IMR-90 (cell line): ENCODE measurements at regions not wholly inside any gene's neighbourhood (a gene's known extent, or its start where the extent isn't known, plus 50 kb on each side); places are given as distances from the start of the nearest gene placed in this dataset.

Experiments
- ATAC-seq: fragments of 200-7000 bp; cut with Tn5 transposase; 2 replicates; pipeline ENCODE4 v1.9.1; 2020; ENCODE audit warnings: low read depth, mild to moderate bottlenecking, moderate library complexity
- BruUV-seq: library from RNA; stranded (reverse); fragments of 400-500 nt; replicated peaks from 2 replicates; lab custom pipeline; 2021; lab: Mats Ljungman, UMichigan
- CTCF ChIA-PET: fragments of 300-600 bp; formaldehyde crosslinking; extraction: SDS; loops from one replicate; lab custom pipeline; 2021; ENCODE audit warnings: antibody characterized with exemption; lab: Yijun Ruan, JAX
- POLR2A ChIA-PET: fragments of 300-600 bp; sonication (Branson Sonifier 250); formaldehyde crosslinking; loops from one replicate; lab custom pipeline; 2022; ENCODE audit warnings: antibody characterized with exemption; ENCODE audit not compliant: unreplicated experiment; lab: Charles Lee
- DNase-seq: peaks from one replicate; pipeline ENCODE4 v3.0.0; 2013
- H2AFZ ChIP-seq: replicated peaks from 2 replicates; pipeline ENCODE3; 2013; ENCODE audit warnings: low read length, mild to moderate bottlenecking; ENCODE audit not compliant: poor library complexity
- H2AK5ac ChIP-seq: 2 replicates; pipeline ENCODE4 v1.6.1; 2013; ENCODE audit warnings: low read depth, low read length, inconsistent platforms
- H2AK9ac ChIP-seq: replicated peaks from 2 replicates; pipeline ENCODE3; 2013; ENCODE audit warnings: mild to moderate bottlenecking, low read depth, low read length, moderate library complexity; ENCODE audit not compliant: poor library complexity
- H2BK120ac ChIP-seq: 2 replicates; pipeline ENCODE4 v1.6.1; 2013; ENCODE audit warnings: low read depth, low read length, inconsistent platforms
- H2BK15ac ChIP-seq: 3 replicates; pipeline ENCODE4 v1.6.1; 2013; ENCODE audit warnings: low read depth, low read length, inconsistent platforms
- H2BK20ac ChIP-seq: 2 replicates; pipeline ENCODE4 v1.6.1; 2013; ENCODE audit warnings: low read depth, mild to moderate bottlenecking, inconsistent platforms, low read length, moderate library complexity
- H2BK5ac ChIP-seq: 2 replicates; pipeline ENCODE4 v1.6.1; 2013; ENCODE audit warnings: mild to moderate bottlenecking, low read depth, low read length, inconsistent platforms; ENCODE audit not compliant: poor library complexity, severe bottlenecking
- H3K14ac ChIP-seq: replicated peaks from 2 replicates; pipeline ENCODE4 v1.6.1; 2013; ENCODE audit warnings: low read depth, low read length, inconsistent platforms
- H3K18ac ChIP-seq: 2 replicates; pipeline ENCODE4 v1.6.1; 2013; ENCODE audit warnings: low read depth, low read length, control low read depth
- H3K23ac ChIP-seq: 2 replicates; pipeline ENCODE4 v1.6.1; 2013; ENCODE audit warnings: low read depth, low read length, inconsistent platforms
- H3K27ac ChIP-seq: 2 replicates; pipeline ENCODE4 v1.5.1; 2013; ENCODE audit warnings: mild to moderate bottlenecking, control low read depth, low read length; ENCODE audit not compliant: insufficient read depth
- H3K27me3 ChIP-seq: 2 replicates; pipeline ENCODE4 v1.6.1; 2013; ENCODE audit warnings: low read length; ENCODE audit not compliant: control insufficient read depth, insufficient read depth
- H3K36me3 ChIP-seq: 2 replicates; pipeline ENCODE4 v1.6.1; 2013; ENCODE audit warnings: low read length, mixed read lengths; ENCODE audit not compliant: control insufficient read depth, insufficient read depth
- H3K4ac ChIP-seq: 2 replicates; pipeline ENCODE4 v1.6.1; 2013; ENCODE audit warnings: low read depth, low read length, inconsistent platforms
- H3K4me1 ChIP-seq: 2 replicates; pipeline ENCODE4 v1.6.1; 2013; ENCODE audit warnings: low read length, mixed read lengths; ENCODE audit not compliant: control insufficient read depth, insufficient read depth
- H3K4me2 ChIP-seq: 2 replicates; pipeline ENCODE4 v1.6.1; 2013; ENCODE audit warnings: low read depth, mild to moderate bottlenecking, control low read depth, low read length, moderate library complexity
- H3K4me3 ChIP-seq: 2 replicates; pipeline ENCODE4 v1.5.1; 2013; ENCODE audit warnings: low read depth, mild to moderate bottlenecking, control low read depth, low read length, moderate library complexity; ENCODE audit not compliant: insufficient read depth
- H3K56ac ChIP-seq: 2 replicates; pipeline ENCODE4 v1.6.1; 2013; ENCODE audit warnings: low read length, inconsistent platforms; ENCODE audit not compliant: insufficient read depth; ENCODE audit errors: extremely low read depth
- H3K79me1 ChIP-seq, 2 experiments: 2 replicates each; pipeline ENCODE4 v1.6.1; 2013; ENCODE audit warnings: low read length in 2 of 2, inconsistent platforms in 1 of 2, low read depth in 1 of 2
- H3K9ac ChIP-seq: 2 replicates; pipeline ENCODE4 v1.6.1; 2013; ENCODE audit warnings: low read depth, low read length, control low read depth
- H3K9me1 ChIP-seq: 2 replicates; pipeline ENCODE4 v1.6.1; 2013; ENCODE audit warnings: low read length, inconsistent platforms; ENCODE audit not compliant: insufficient read depth
- H3K9me3 ChIP-seq: 2 replicates; pipeline ENCODE4 v1.6.1; 2013; ENCODE audit warnings: low read length; ENCODE audit not compliant: control insufficient read depth, insufficient read depth
- H4K20me1 ChIP-seq: 2 replicates; pipeline ENCODE4 v1.6.1; 2013; ENCODE audit warnings: low read length, inconsistent platforms; ENCODE audit not compliant: insufficient read depth
- H4K5ac ChIP-seq: 2 replicates; pipeline ENCODE4 v1.6.1; 2013; ENCODE audit warnings: mild to moderate bottlenecking, low read depth, low read length, control low read depth
- H4K8ac ChIP-seq, 2 experiments: 2 replicates each; pipeline ENCODE4 v1.6.1; 2013; ENCODE audit warnings: low read depth in 2 of 2, low read length in 2 of 2, control low read depth in 1 of 2, inconsistent platforms in 1 of 2
- H4K91ac ChIP-seq: 2 replicates; pipeline ENCODE4 v1.6.1; 2013; ENCODE audit warnings: low read depth, low read length, inconsistent platforms; ENCODE audit not compliant: insufficient read depth
- RCOR1 ChIP-seq: IDR thresholded peaks from 2 replicates; pipeline ENCODE4 v1.6.1; 2012; ENCODE audit warnings: mild to moderate bottlenecking, low read length, improper control_type of control experiment; ENCODE audit not compliant: insufficient replicate concordance
- WGBS, 2 experiments: methylation state at CpG; one replicate each; pipeline versions ENCODE4 v1.1.5 to v1.1.7; 2013; ENCODE audit warnings: missing lambda C conversion rate in 2 of 2; ENCODE audit not compliant: insufficient read length in 1 of 2; ENCODE audit errors: extremely low coverage in 2 of 2; 5-methylcytosine and 5-hydroxymethylcytosine counted together
- dilution Hi-C: fragments of 300-500 bp; cut with HindIII; formaldehyde crosslinking; loops from one replicate; pipeline ENCODE4 v1.14.3; 2018; ENCODE audit warnings: low sequenced_read_pairs; ENCODE audit not compliant: unreplicated experiment
- in situ Hi-C: fragments of 300-500 bp; cut with MboI; formaldehyde crosslinking; loops from 3 replicates; pipeline ENCODE4 v1.14.3; 2019; ENCODE audit warnings: low sequenced_read_pairs, inconsistent platforms, mixed read lengths
- intact Hi-C: fragments of 100-400 bp; cut with micrococcal nuclease; formaldehyde crosslinking; loops from 2 replicates; pipeline ENCODE4 v1.10.0; 2022

- no peak overlapping the region for H3K14ac ChIP-seq
- peaks cover 28 to 72% of the 10 kb centered on the region in 2 experiments for H3K79me1 ChIP-seq
- no peaks in the 10 kb centered on the region for H3K36me3 ChIP-seq
- no peak for TF ChIP-seq RCOR1
- no peak overlapping the region for H3K9ac ChIP-seq
- H3K27me3 ChIP-seq = no peaks in the 10 kb centered on the region
- dilution Hi-C loops = no loop called here
- peaks cover 26% of the 10 kb centered on the region for H4K20me1 ChIP-seq
- BruUV-seq = no TSS peak
- no peak overlapping the region for H4K91ac ChIP-seq
- peaks cover 13% of the 10 kb centered on the region for H3K4me1 ChIP-seq
- H2BK15ac ChIP-seq = no peak overlapping the region
- ChIA-PET CTCF (interaction anchor here (0.7 kb wide), 1 partner anchor 148 kb away, joined by 3 read pairs; no protein-coding TSS in a partner anchor), POLR2A (no interaction called here)
- no peak overlapping the region for H2BK20ac ChIP-seq
- peak; percentile 42 for DNase-seq
- WGBS, 2 experiments = 48% methylated on average over 4 of the region's 8 CpGs; no CpG with 5 or more reads in 1 of the 2 experiments
- H2AFZ ChIP-seq = no peak overlapping the region
- no peak overlapping the region for H3K27ac ChIP-seq
- no peaks in the 10 kb centered on the region for H3K9me3 ChIP-seq
- 0 out of 4 replicates have a peak overlapping the region, but pooled peaks of 1 of the 2 experiments have one; percentile 12 for H4K8ac ChIP-seq
- H3K4me2 ChIP-seq = no peak overlapping the region
- no peak overlapping the region for H3K23ac ChIP-seq
- in situ Hi-C loops = no loop called here
- H2BK5ac ChIP-seq = no peak overlapping the region
- H2BK120ac ChIP-seq = no peak overlapping the region
- no peak overlapping the region for H2AK9ac ChIP-seq
- H3K9me1 ChIP-seq = peaks cover 22% of the 10 kb centered on the region
- no peak overlapping the region for H3K18ac ChIP-seq
- no peak overlapping the region for H3K4ac ChIP-seq
- intact Hi-C loops = no loop called here
- peak; percentile 74 for ATAC-seq
- H4K5ac ChIP-seq = no peak overlapping the region
- H3K4me3 ChIP-seq = no peak overlapping the region
- H3K56ac ChIP-seq = no peak overlapping the region
- H2AK5ac ChIP-seq = no peak overlapping the region
Observed at GRCh38 chr3:159813822-159814531, 174.7 kb upstream of the IL12A start.
